Dermis microvascular lymphatic vessel endothelial cell (primary cell): ENCODE measurements at regions not wholly inside any gene's neighbourhood (a gene's known extent, or its start where the extent isn't known, plus 50 kb on each side); places are given as distances from the start of the nearest gene placed in this dataset.

Experiments used
- DNase-seq, 2 donors: peaks; one replicate each; pipeline versions ENCODE4 v3.0.0 to v3.0.0-alpha.2; 2010; ENCODE audit warnings: low read depth in 2 of 2

- no peak for DNase-seq
These were observed 377.8 kb upstream of the CHRM3 start for GRCh38 chr1:239008568-239008967.

DNA sequence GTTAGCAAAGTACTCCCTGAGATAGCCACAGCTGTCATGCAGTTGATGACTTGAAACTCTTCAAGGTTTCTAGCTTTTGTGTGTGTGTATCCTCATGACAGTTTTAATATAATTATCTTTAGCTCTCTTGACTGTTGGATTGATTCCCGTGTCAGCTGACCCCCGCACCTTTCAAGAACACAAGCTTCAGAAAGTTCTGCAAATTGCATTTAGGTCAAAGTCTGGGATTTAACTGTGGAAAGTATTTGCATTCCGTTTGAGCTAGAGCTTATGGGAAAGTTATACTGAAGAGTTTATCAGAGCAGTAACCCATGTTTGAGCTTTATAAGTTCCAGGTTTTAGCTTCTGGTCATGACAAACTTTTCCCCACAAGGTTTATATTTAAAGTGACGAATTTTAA, 380.1 kb upstream of the CHRM3 start:
- no peak for DNase-seq

DNA sequence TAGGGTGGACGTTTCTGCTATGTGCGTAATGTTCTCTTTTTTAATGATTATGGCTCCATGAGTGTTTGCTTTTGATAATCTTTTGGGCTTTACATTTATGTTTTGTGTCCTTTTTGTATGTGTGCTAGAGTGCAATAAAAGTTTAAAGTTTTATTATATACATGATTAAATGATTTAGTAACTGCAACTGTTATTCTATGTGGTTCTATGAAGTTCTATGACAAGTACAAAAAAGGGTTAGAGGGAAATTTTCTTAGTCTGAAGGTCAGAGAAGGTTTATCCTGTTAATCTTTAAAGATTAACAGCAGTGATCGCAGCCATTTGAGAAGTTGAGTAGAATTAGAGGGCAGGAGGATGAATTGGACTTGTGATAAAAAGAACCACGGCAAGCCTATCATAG, 386.4 kb upstream of the CHRM3 start:
- no peak for DNase-seq

DNA sequence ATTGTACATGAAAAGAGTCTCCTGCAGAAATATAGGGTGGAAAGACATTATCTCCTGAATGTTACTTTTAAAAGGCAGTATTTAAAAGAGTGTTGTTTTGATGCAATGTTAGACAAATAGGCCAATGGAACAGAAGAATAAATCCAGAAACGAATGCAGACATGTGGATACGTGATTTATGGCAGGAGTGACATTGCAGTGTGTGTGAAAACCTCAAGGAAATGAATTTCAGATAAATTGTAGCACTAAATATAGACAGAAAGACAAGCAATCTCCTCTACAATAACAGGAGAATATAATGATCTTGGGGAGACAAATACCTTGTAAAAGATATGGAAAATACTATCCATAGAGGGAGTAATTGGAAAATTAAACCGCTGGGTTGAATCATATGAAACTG, 387.8 kb upstream of the CHRM3 start:
- no peak for DNase-seq

- DNase-seq, result no peak
These were observed 394.4 kb upstream of the CHRM3 start for GRCh38 chr1:238991765-238992495.

- DNase-seq, result no peak
These were observed 401.1 kb upstream of the CHRM3 start for GRCh38 chr1:238985312-238985711.

DNA sequence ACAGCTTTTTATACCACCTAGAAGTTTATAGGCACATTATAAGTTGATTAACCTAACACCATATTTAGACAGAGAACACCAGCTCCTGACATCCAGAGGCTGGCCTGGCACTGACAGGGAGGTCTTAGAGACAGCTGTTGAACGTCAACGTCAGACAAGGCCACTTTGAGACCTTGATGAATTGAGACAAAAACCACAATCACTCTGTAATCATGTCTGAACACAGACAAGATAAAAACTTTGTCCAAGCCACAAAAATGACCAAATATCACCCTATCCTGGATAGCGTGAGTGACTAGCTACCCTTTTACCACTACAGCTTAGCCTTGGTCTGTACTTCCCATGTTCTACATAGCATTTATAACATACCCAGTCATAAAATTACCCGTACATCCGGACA, 403.6 kb upstream of the CHRM3 start:
- no peak for DNase-seq

DNA sequence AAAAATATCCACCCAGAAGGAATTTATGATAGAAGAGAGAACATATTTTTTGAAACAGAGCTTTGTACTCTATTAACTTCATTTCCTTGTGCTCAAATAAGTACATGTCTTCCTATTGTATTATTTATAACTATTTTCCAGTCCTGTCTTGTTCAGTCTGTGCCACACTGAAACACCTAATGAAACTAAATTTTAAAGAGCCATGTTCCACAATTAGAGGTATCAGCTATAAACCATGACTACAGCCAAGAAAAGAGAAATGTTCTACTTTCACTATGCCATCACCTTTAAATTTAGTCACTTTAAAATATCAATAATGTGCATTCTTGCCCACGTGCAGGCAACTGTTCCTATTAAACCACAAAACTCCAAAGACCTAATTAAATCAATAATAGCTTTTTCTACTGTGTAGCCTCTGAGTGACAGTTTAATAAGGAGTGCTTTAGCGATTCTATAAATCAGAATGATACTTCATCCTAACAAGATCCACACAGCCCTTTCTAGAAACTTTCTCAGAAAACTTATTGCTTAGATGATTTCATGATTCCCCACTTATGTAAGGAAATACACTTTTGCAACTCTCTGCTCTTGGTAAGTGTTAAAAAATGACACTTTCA, 404.9 kb upstream of the CHRM3 start:
- no peak for DNase-seq

- DNase-seq, result no peak
These were observed 406.3 kb upstream of the CHRM3 start for GRCh38 chr1:238980053-238980452.

- no peak for DNase-seq
These were observed 421.7 kb upstream of the CHRM3 start for GRCh38 chr1:238964631-238965030.

DNA sequence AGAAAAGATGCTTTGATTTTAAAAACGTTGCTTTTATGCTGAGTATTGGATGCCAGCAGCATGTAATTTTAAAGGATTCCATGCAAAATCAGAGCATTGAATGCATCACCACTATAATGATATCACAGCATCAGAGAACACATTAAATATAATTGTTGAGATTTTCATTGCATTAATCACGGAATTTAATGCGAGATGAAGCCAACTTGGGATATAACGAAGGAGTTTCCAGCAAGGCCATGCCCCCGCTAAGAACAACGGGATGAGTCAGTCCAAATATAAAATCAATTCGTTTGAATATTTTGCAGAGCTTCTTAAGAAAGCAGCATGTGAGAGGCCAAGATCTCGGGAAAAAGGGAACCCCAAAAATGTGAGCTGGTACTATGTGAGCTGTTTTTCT, 423.4 kb upstream of the CHRM3 start:
- DNase-seq, result no peak

DNA sequence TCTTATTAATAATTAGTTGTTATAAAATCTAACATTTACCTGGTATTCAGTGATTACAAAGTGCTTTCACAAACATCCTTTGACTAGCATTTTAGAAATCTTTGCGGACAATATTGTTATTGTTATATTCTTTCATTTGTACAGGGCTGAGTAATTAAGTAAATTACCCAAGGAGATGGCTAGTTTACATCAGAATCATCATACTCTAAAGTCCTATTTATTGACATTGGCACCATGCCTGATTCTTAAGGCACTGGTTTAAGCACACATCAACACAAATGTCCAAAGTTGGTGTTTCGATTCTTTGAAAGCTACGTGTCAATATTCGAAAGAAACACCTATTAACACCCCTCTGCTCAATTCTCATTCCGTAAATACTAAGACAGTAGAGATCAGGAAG, 424.6 kb upstream of the CHRM3 start:
- no peak for DNase-seq

DNA sequence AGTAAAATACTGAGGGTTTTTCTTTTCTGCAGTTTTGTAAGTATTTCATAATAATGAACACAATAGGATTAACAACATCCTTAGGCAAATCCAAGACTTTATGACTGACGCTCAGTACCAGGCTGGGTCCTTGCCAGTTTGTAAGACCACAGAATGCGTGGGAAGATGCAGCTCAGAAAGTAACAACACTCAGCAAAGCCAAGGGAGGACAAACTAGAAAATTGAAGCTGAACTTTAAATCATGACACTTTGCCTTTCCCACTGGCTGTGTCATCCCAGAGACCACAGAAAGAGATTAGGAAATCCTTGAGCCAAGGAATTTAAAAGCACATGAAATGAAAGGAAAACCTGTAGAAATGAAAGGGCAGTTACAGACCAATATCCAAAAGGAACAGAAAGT, 426.3 kb upstream of the CHRM3 start:
- DNase-seq, result no peak

GRCh38 chr1:238955934-238956333, 430.4 kb upstream of the CHRM3 start:
- DNase-seq, result no peak

GRCh38 chr1:238954865-238955264, 431.5 kb upstream of the CHRM3 start:
- no peak for DNase-seq

- DNase-seq, result no peak
These were observed 432.8 kb upstream of the CHRM3 start for GRCh38 chr1:238953448-238954010.

GRCh38 chr1:238951809-238952208, 434.6 kb upstream of the CHRM3 start:
- DNase-seq, result no peak

- no peak for DNase-seq
These were observed 435.6 kb upstream of the CHRM3 start for GRCh38 chr1:238950784-238951183.

GRCh38 chr1:238950017-238950416, 436.4 kb upstream of the CHRM3 start:
- no peak for DNase-seq

- DNase-seq, result no peak
These were observed 442.3 kb upstream of the CHRM3 start for GRCh38 chr1:238944028-238944427.

- DNase-seq, result no peak
These were observed 458.5 kb upstream of the CHRM3 start for GRCh38 chr1:238927899-238928298.

DNA sequence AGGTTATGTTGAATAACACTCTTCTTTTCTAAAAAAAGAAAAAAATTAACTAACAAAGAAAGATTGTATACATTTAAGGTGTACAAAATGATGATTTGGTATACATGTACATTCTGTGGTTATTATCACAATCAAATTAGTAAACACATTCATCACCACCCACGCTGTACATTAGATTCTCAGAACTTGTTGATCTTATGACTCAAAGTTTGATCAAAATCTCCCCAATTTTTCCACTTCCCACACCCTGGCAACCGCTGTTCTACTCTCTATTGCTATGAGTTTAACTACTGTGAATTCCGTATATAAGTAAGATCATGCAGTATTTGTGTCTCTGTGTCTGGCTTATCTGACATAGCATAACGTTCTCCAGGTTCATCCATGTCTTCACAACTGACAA, 469.5 kb upstream of the CHRM3 start:
- DNase-seq, result no peak

DNA sequence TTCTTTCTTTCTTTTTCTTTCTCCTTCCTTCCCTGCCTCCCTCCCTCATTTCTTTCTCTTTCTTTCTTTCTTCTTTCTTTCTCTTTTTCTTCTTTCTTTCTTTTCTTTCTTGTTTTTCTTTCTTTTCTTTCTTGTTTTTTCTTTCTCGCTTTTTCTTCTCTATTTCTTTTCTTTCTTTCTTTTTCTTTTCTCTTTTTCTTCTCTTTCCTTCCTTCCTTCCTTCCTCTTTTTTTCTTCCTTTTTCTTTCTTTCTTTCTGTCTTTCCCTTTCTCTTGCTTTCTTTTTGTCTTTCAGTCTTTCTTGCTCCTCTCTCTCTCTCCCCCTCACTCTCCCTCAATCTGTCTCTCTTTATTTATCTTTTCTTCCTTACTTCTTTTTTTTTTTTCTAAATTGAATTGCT, 472.0 kb upstream of the CHRM3 start:
- DNase-seq, result no peak
